Liver (tissue), 3 donors: ENCODE measurements at regions not wholly inside any gene's neighbourhood (a gene's known extent, or its start where the extent isn't known, plus 50 kb on each side); places are given as distances from the start of the nearest gene placed in this dataset.

Source experiments
- EGR1 ChIP-seq, 2 donors: IDR thresholded peaks; 2 replicates each; pipeline ENCODE4 v1.6.1; 2016 to 2018; ENCODE audit warnings: antibody characterized with exemption in 2 of 2, low read depth in 2 of 2
- GABPA ChIP-seq, 2 donors: IDR thresholded peaks in 1 of 2; conservative IDR thresholded peaks in 1 of 2; 2 replicates each; pipeline ENCODE4 v1.6.1; 2016; ENCODE audit warnings: antibody characterized with exemption in 2 of 2, mild to moderate bottlenecking in 1 of 2, moderate library complexity in 1 of 2
- JUND ChIP-seq, 2 donors: IDR thresholded peaks; 2 replicates each; pipeline ENCODE4 v1.6.1; 2016; ENCODE audit warnings: antibody characterized with exemption in 2 of 2
- TAF1 ChIP-seq: conservative IDR thresholded peaks from 2 replicates; pipeline ENCODE4 v1.6.1; 2016; ENCODE audit warnings: antibody characterized with exemption, mild to moderate bottlenecking
- YY1 ChIP-seq: IDR thresholded peaks from 2 replicates; pipeline ENCODE4 v1.6.1; 2016; ENCODE audit warnings: antibody characterized with exemption, mild to moderate bottlenecking
- TF ChIP-seq, protein P1 (sequence below): fragments of 150-350 bp; IDR thresholded peaks from 2 replicates; pipeline ENCODE4 v1.5.1; 2017; ENCODE audit warnings: improper control_type of control experiment, low read depth, low read length; ENCODE audit not compliant: missing input control
- TF ChIP-seq, protein P2 (sequence below): IDR thresholded peaks from 2 replicates; pipeline ENCODE4 v1.6.1; 2016; ENCODE audit warnings: antibody characterized with exemption
- TF ChIP-seq, protein P3 (sequence below): IDR thresholded peaks from 2 replicates; pipeline ENCODE4 v1.6.1; 2016; ENCODE audit warnings: antibody characterized with exemption
- donor health status: healthy.
- donor health status: healthy.

DNA sequence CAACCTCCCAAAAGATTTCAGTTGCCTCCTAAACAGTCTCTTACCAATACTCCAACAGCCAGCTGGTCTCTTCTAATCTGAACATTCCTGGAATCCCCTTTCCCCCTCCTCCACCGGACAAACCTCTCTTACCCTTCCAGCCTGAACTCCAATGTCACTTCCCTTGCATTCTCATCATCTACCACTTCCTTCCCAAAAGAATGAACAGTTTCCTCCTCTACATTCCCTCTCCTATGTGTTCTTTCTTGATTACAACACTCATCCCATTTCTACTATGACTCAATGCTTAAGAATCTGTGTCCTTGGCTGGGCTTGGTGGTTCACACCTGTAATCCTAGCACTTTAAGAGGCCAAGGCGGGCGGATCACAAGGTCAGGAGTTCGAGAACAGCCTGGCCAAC, 417.1 kb downstream of the SETD4 start:
- TF ChIP-seq JUND (IDR thresholded peaks at IDR 0.05) (no peak), TAF1 (no peak), YY1 (no peak), EGR1 (IDR thresholded peaks at IDR 0.05; ENCODE audit: low read depth in 2 of 2) (no peak), GABPA (IDR thresholded peaks at IDR 0.05 in 1 of 2, conservative IDR thresholded peaks at IDR 0.05 in 1 of 2) (no peak)
- TF ChIP-seq, protein P1, sequence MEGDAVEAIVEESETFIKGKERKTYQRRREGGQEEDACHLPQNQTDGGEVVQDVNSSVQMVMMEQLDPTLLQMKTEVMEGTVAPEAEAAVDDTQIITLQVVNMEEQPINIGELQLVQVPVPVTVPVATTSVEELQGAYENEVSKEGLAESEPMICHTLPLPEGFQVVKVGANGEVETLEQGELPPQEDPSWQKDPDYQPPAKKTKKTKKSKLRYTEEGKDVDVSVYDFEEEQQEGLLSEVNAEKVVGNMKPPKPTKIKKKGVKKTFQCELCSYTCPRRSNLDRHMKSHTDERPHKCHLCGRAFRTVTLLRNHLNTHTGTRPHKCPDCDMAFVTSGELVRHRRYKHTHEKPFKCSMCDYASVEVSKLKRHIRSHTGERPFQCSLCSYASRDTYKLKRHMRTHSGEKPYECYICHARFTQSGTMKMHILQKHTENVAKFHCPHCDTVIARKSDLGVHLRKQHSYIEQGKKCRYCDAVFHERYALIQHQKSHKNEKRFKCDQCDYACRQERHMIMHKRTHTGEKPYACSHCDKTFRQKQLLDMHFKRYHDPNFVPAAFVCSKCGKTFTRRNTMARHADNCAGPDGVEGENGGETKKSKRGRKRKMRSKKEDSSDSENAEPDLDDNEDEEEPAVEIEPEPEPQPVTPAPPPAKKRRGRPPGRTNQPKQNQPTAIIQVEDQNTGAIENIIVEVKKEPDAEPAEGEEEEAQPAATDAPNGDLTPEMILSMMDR, result no peak
- TF ChIP-seq, protein P2, sequence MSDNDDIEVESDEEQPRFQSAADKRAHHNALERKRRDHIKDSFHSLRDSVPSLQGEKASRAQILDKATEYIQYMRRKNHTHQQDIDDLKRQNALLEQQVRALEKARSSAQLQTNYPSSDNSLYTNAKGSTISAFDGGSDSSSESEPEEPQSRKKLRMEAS, result no peak
- TF ChIP-seq, protein P3, sequence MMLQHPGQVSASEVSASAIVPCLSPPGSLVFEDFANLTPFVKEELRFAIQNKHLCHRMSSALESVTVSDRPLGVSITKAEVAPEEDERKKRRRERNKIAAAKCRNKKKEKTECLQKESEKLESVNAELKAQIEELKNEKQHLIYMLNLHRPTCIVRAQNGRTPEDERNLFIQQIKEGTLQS, result no peak
